Duodenal mucosa (tissue), 2 donors: ENCODE measurements at regions not wholly inside any gene's neighbourhood (a gene's known extent, or its start where the extent isn't known, plus 50 kb on each side); places are given as distances from the start of the nearest gene placed in this dataset.

Experiments
- H3K27ac ChIP-seq: one replicate; pipeline ENCODE4 v1.7.0; 2013; ENCODE audit warnings: low read depth, low read length
- H3K27me3 ChIP-seq, 2 donors: one replicate each; pipeline ENCODE4 v1.7.0; 2013; ENCODE audit warnings: low read length in 2 of 2, control low read depth in 1 of 2; ENCODE audit not compliant: insufficient read depth in 2 of 2, control insufficient read depth in 1 of 2
- H3K36me3 ChIP-seq, 2 donors: one replicate each; pipeline ENCODE4 v1.7.0; 2013; ENCODE audit warnings: low read length in 2 of 2, control low read depth in 1 of 2; ENCODE audit not compliant: insufficient read depth in 2 of 2, control insufficient read depth in 1 of 2
- H3K4me1 ChIP-seq, 2 donors: one replicate each; pipeline ENCODE4 v1.7.0; 2013; ENCODE audit warnings: low read length in 2 of 2, control low read depth in 1 of 2; ENCODE audit not compliant: insufficient read depth in 2 of 2, control insufficient read depth in 1 of 2
- H3K4me3 ChIP-seq, 2 donors: one replicate each; pipeline ENCODE4 v1.7.0; 2013; ENCODE audit warnings: low read length in 2 of 2, low read depth in 1 of 2
- H3K9ac ChIP-seq, 2 donors: one replicate each; pipeline ENCODE4 v1.7.0; 2013; ENCODE audit warnings: low read length in 2 of 2, low read depth in 1 of 2
- H3K9me3 ChIP-seq, 2 donors: one replicate each; pipeline ENCODE4 v1.7.0; 2013; ENCODE audit warnings: low read length in 2 of 2, control low read depth in 1 of 2; ENCODE audit not compliant: control insufficient read depth in 1 of 2

DNA sequence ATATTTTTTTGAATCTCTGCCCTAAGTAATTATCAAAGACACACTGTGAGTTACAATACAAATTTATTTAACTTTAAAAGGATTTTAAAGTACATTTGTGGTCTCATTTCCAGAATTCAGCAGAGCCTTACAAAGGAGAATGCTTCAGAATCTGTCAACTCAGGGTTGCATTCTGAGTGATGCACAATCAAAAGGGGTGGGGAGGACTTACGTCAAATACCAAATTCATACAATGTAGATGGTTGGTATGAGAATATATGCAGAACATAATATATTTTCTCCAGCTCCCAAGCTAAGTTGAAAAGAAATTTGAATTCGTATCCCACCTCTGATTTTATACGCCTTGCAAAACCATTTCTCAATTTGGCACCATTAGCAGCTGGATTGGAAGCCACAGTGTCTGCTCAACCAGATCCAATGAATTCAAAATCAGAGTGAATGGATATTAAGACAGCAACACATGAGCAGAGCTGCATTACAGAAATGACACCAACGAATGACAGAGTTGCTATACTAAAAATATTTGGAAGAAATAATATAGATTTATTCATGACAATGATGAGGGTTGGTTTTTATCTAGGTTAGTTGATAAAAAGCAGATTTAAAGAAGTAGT, 110.4 kb upstream of the CFAP20DC start:
- no peak overlapping the region for H3K27ac ChIP-seq
- no peaks in the 10 kb centered on the region for H3K36me3 ChIP-seq
- no peaks in the 10 kb centered on the region for H3K27me3 ChIP-seq
- no peaks in the 10 kb centered on the region for H3K9me3 ChIP-seq
- H3K4me3 ChIP-seq, result no peak overlapping the region
- no peak overlapping the region for H3K9ac ChIP-seq
- H3K4me1 ChIP-seq, result no peaks in the 10 kb centered on the region

DNA sequence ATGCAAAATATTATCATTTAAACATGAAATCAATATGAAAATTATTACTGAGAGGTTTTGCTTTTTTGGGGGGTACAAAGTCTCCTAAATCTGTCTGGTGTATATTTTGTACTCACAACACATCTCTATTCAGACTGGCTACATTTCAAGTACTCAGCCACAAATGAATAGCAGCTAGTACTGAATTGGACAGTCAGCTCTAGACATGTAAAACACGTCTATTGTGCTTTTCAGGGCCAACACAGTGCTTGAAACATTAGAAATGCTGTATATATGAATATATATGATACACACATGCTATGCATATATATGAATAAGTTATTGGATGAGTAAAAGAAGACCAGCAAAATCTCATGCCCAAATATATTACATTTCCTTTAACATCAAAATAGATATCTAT, 103.8 kb upstream of the CFAP20DC start:
- no peaks in the 10 kb centered on the region for H3K9me3 ChIP-seq
- H3K27me3 ChIP-seq, result no peaks in the 10 kb centered on the region
- H3K4me1 ChIP-seq, result no peaks in the 10 kb centered on the region
- H3K4me3 ChIP-seq, result no peak overlapping the region
- H3K27ac ChIP-seq, result no peak overlapping the region
- no peaks in the 10 kb centered on the region for H3K36me3 ChIP-seq
- no peak overlapping the region for H3K9ac ChIP-seq

DNA sequence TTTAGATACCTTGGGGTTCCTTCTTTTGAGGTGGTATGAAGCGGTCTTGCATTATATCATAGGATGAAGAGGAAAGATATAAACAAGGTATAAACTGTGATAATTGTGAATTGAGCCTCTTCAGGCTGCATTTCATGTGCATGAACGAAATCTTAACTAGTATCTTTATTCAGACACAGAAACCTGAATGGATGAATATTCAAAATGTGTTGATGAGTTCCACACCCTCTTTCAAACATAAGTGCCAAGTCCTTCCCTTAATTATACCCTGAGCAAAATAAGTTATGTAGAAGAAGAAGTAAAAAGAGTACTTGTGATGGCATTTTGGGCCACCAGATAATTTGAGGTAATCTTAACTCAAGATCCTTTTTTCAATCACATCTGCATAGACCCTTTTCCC, 103.1 kb upstream of the CFAP20DC start:
- Histone ChIP-seq H3K36me3 (no peaks in the 10 kb centered on the region), H3K9ac (no peak overlapping the region), H3K4me3 (no peak overlapping the region), H3K4me1 (no peaks in the 10 kb centered on the region), H3K27ac (no peak overlapping the region), H3K27me3 (no peaks in the 10 kb centered on the region), H3K9me3 (no peaks in the 10 kb centered on the region)

GRCh38 chr3:59150039-59150438, 100.2 kb upstream of the CFAP20DC start:
- no peaks in the 10 kb centered on the region for H3K27me3 ChIP-seq
- H3K9ac ChIP-seq, result no peak overlapping the region

GRCh38 chr3:59149166-59149565, 99.3 kb upstream of the CFAP20DC start:
- H3K4me1 ChIP-seq, result no peaks in the 10 kb centered on the region
- no peak overlapping the region for H3K4me3 ChIP-seq
- no peak overlapping the region for H3K9ac ChIP-seq
- H3K9me3 ChIP-seq, result no peaks in the 10 kb centered on the region
- H3K36me3 ChIP-seq, result no peaks in the 10 kb centered on the region
- H3K27me3 ChIP-seq, result no peaks in the 10 kb centered on the region
- no peak overlapping the region for H3K27ac ChIP-seq

More at GRCh38 chr3:59150039-59150438, 100.2 kb upstream of the CFAP20DC start:
- Histone ChIP-seq H3K4me1 (no peaks in the 10 kb centered on the region), H3K27ac (no peak overlapping the region), H3K4me3 (no peak overlapping the region), H3K9me3 (no peaks in the 10 kb centered on the region), H3K36me3 (no peaks in the 10 kb centered on the region)

- Histone ChIP-seq H3K36me3 (no peaks in the 10 kb centered on the region), H3K9me3 (no peaks in the 10 kb centered on the region), H3K27me3 (no peaks in the 10 kb centered on the region), H3K9ac (no peak overlapping the region), H3K4me3 (no peak overlapping the region), H3K4me1 (no peaks in the 10 kb centered on the region), H3K27ac (no peak overlapping the region)
Measured at GRCh38 chr3:59143447-59143846, 93.6 kb upstream of the CFAP20DC start.

DNA sequence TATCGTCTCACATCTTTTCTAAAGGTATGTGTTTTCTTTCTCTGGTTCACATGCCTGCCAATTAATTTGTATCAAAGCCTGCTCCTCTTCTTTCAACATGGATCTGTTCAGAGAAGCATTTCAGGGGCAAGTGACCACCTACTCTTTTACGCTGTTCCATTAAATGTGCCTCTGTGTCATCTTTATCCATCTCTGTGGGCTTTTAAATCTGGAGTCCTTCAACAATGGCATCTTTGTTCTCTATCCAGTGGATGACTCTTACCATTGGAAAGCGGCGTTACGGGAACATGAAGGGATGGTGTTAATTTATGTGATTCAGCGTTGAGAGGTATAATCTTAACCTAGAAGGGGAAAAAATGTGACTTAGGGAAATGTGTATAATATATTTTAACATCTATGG, 92.7 kb upstream of the CFAP20DC start:
- Histone ChIP-seq H3K9me3 (no peaks in the 10 kb centered on the region), H3K27me3 (no peaks in the 10 kb centered on the region), H3K4me1 (no peaks in the 10 kb centered on the region), H3K9ac (no peak overlapping the region), H3K27ac (no peak overlapping the region), H3K36me3 (no peaks in the 10 kb centered on the region), H3K4me3 (no peak overlapping the region)

DNA sequence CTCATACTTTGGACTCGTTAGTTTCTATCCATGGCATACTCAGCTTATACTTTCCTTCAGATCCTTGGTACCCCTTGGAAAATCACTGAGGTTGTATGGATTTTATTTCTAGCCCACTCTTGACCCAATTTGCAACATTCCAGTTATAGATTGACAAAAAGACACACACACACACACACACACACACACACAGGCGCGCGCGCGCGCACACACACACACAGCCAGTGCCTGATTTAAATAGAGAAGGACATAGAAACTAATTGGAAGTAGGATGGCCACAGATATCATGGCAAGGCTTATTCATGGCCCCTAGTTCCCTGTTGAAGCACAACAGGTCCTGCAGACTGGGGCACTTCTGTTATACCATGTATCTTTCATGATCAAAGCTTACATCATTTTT, 89.1 kb upstream of the CFAP20DC start:
- H3K27me3 ChIP-seq, result no peaks in the 10 kb centered on the region
- H3K9ac ChIP-seq, result no peak overlapping the region
- no peaks in the 10 kb centered on the region for H3K4me1 ChIP-seq
- H3K36me3 ChIP-seq, result no peaks in the 10 kb centered on the region
- H3K9me3 ChIP-seq, result no peaks in the 10 kb centered on the region
- no peak overlapping the region for H3K4me3 ChIP-seq
- no peak overlapping the region for H3K27ac ChIP-seq

GRCh38 chr3:59137415-59137814, 87.6 kb upstream of the CFAP20DC start:
- no peaks in the 10 kb centered on the region for H3K27me3 ChIP-seq
- H3K9me3 ChIP-seq, result no peaks in the 10 kb centered on the region
- no peak overlapping the region for H3K9ac ChIP-seq
- H3K36me3 ChIP-seq, result no peaks in the 10 kb centered on the region
- no peak overlapping the region for H3K27ac ChIP-seq
- H3K4me1 ChIP-seq, result no peaks in the 10 kb centered on the region
- no peak overlapping the region for H3K4me3 ChIP-seq

DNA sequence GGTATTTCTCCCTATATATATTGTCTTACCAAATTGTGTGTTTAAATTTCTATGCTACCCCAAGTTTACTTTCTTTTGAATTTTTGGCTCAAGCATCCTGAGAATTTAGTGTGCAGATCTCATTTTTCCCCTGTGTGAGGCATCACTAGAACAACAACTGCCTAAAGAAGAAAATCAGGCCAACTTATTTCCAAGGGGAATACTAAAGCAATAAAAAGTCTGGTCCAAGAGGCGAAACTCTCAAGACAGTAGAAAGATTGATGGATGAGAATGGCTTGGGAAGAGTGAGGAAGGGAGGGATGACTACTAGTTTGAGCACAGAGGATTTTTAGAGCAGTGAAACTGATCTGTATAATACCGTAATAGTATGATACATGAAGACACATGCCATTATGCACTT, 86.3 kb upstream of the CFAP20DC start:
- Histone ChIP-seq H3K36me3 (no peaks in the 10 kb centered on the region), H3K4me3 (no peak overlapping the region), H3K9me3 (no peaks in the 10 kb centered on the region), H3K27me3 (no peaks in the 10 kb centered on the region), H3K27ac (no peak overlapping the region), H3K4me1 (no peaks in the 10 kb centered on the region), H3K9ac (no peak overlapping the region)

GRCh38 chr3:59135096-59135495, 85.3 kb upstream of the CFAP20DC start:
- Histone ChIP-seq H3K27me3 (no peaks in the 10 kb centered on the region), H3K4me3 (no peak overlapping the region), H3K4me1 (no peaks in the 10 kb centered on the region), H3K27ac (no peak overlapping the region), H3K36me3 (no peaks in the 10 kb centered on the region), H3K9me3 (no peaks in the 10 kb centered on the region), H3K9ac (no peak overlapping the region)
